ENCODE measurements at regions not wholly inside any gene's neighbourhood (a gene's known extent, or its start where the extent isn't known, plus 50 kb on each side); places are given as distances from the start of the nearest gene placed in this dataset.
"Not testable (repeated sequence)": the region's sequence is repeated elsewhere in the genome, so short reads cannot be mapped to it uniquely, and the experiment has no call there.

DNA sequence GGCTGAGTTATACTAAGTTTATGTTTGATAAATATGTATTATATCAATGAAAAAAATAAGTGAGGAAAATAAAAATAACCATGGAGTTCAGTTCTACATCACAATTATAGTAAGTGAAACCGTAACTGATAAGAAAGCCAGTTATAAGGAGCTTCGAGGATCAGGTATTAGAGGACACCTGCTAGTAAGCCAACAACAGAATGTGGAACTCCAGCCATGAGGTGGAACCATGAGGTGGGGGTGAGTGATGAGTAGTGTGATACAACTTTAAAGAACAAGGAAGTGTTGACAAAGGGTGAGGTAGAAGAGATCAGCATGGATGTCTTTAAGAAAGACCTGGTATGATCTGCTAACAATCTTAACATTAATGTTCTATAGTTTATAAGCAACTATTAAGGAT, 452.9 kb downstream of the GUCY1A2 start:
- no peak overlapping the region for H3K27ac ChIP-seq
- no peaks in the 10 kb centered on the region for H3K4me1 ChIP-seq (ENCODE audit: control insufficient read depth in 1 of 2, low read depth in 2 of 2)
- ATAC-seq (ENCODE audit: insufficient number of reproducible peaks, low FRiP score, low read depth) (no peak), DNase-seq (ENCODE audit: low spot score) (no peak)
- H3K4me3 ChIP-seq = no peak overlapping the region
- no peaks in the 10 kb centered on the region for H3K9me3 ChIP-seq
- no peaks in the 10 kb centered on the region for H3K27me3 ChIP-seq (replicated peaks; ENCODE audit: insufficient read depth)
- no peaks in the 10 kb centered on the region for H3K36me3 ChIP-seq
- TF ChIP-seq CTCF (IDR thresholded peaks at IDR 0.05) = no peak

DNA sequence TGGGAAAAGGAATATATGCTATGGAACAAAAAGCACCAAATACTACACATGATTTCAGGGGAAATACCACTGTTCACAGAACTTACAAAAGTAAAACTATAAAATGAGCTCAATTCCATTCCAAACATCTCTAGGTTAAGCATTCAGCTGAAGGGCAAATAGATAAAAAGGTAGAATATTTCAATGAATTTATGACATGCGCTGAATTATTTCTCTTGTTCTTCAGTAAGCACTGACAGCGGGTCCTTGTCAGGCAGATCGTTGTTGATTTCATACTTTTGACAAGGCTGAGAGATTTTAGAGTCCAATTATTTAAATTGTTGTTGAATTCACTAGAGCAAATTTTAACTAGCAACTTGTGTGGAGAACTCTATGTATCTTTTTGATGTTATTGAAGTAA, 449.6 kb downstream of the GUCY1A2 start:
- H3K4me3 ChIP-seq = no peak overlapping the region
- no peaks in the 10 kb centered on the region for H3K4me1 ChIP-seq (ENCODE audit: control insufficient read depth in 1 of 2, low read depth in 2 of 2)
- ATAC-seq (ENCODE audit: insufficient number of reproducible peaks, low FRiP score, low read depth) (no peak), DNase-seq (ENCODE audit: low spot score) (no peak)
- H3K27ac ChIP-seq = no peak overlapping the region
- TF ChIP-seq CTCF (IDR thresholded peaks at IDR 0.05) = no peak
- no peaks in the 10 kb centered on the region for H3K27me3 ChIP-seq (replicated peaks; ENCODE audit: insufficient read depth)
- no peaks in the 10 kb centered on the region for H3K9me3 ChIP-seq
- no peaks in the 10 kb centered on the region for H3K36me3 ChIP-seq

DNA sequence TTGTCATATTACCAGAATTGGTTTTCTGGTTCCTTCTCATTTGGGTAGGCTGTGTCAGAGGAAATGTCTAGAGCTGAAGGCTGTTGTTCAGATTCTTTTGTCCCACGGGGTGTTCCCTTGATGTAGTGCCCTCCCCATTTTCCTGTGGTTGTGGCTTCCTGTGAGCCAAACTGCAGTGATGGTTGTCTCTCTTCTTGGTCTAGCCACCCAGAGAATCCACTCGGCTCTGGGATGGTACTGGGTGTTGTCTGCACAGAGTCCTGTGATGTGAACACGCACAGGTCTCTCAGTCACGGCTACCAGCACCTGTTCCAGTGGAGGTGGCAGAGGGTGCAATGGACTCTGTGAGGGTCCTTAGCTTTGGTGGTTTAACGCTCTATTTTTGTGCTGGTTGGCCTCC, 440.9 kb downstream of the GUCY1A2 start:
- not testable (repeated sequence) for ATAC-seq (ENCODE audit: insufficient number of reproducible peaks, low FRiP score, low read depth); H3K9me3 ChIP-seq; H3K27ac ChIP-seq; H3K4me3 ChIP-seq; DNase-seq (ENCODE audit: low spot score); H3K27me3 ChIP-seq (replicated peaks; ENCODE audit: insufficient read depth); H3K36me3 ChIP-seq; H3K4me1 ChIP-seq (ENCODE audit: control insufficient read depth in 1 of 2, low read depth in 2 of 2)

DNA sequence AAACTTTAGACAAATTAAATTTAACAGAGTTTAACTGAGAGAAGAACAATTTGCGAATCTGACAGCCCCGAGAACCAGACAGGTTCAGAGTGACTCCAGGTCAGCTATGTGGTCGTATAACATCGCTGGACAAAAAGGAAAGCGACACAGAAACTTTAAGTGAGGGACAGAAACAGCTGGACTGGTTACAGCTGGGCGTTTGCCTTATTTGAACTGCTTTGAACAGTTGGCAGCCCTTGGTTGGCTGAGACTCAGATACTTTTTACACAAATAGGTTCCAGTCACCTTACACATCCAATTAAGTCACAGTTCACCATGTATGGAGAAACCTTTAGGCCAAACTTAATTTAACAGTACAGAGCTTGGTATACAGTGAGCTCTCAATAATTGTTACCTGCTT, 436.9 kb downstream of the GUCY1A2 start:
- no peak for ATAC-seq (ENCODE audit: insufficient number of reproducible peaks, low FRiP score, low read depth)
- Histone ChIP-seq H3K4me3 (no peak overlapping the region), H3K9me3 (no peaks in the 10 kb centered on the region), H3K27me3 (replicated peaks; ENCODE audit: insufficient read depth) (no peaks in the 10 kb centered on the region), H3K36me3 (no peaks in the 10 kb centered on the region), H3K4me1 (ENCODE audit: control insufficient read depth in 1 of 2, low read depth in 2 of 2) (no peaks in the 10 kb centered on the region), H3K27ac (no peak overlapping the region)
- no peak for TF ChIP-seq CTCF (IDR thresholded peaks at IDR 0.05)
- no peak for DNase-seq (ENCODE audit: low spot score)

DNA sequence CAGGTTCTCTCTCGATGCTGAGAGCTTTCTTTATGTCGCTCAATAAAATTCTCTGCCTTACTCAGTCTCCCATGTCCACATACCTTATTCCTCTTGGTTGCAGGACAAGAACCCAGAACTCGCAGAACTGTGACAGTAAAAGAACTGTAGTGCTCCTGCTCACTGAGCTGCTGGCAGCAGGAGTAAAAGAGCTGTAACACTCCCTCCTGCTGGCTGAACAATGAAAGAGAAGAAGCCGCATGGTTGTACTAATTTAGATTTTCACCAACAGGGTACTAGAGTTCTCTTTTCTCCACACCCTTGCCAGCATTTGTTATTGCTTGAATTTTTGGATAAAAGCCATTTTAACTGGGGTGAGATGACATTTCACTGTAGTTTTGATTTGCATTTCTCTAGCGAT, 433.2 kb downstream of the GUCY1A2 start:
- DNase-seq (ENCODE audit: low spot score) (no peak), ATAC-seq (ENCODE audit: insufficient number of reproducible peaks, low FRiP score, low read depth) (no peak)
- H3K4me3 ChIP-seq = no peak overlapping the region
- no peaks in the 10 kb centered on the region for H3K4me1 ChIP-seq (ENCODE audit: control insufficient read depth in 1 of 2, low read depth in 2 of 2)
- H3K9me3 ChIP-seq = no peaks in the 10 kb centered on the region
- no peak overlapping the region for H3K27ac ChIP-seq
- TF ChIP-seq CTCF (IDR thresholded peaks at IDR 0.05) = no peak
- no peaks in the 10 kb centered on the region for H3K36me3 ChIP-seq
- no peaks in the 10 kb centered on the region for H3K27me3 ChIP-seq (replicated peaks; ENCODE audit: insufficient read depth)

- TF ChIP-seq CTCF (IDR thresholded peaks at IDR 0.05) = no peak
- no peaks in the 10 kb centered on the region for H3K27me3 ChIP-seq (replicated peaks; ENCODE audit: insufficient read depth)
- DNase-seq (ENCODE audit: low spot score) (no peak), ATAC-seq (ENCODE audit: insufficient number of reproducible peaks, low FRiP score, low read depth) (no peak)
- H3K27ac ChIP-seq = no peak overlapping the region
- no peaks in the 10 kb centered on the region for H3K9me3 ChIP-seq
- no peak overlapping the region for H3K4me3 ChIP-seq
- H3K36me3 ChIP-seq = no peaks in the 10 kb centered on the region
- H3K4me1 ChIP-seq (ENCODE audit: control insufficient read depth in 1 of 2, low read depth in 2 of 2) = no peaks in the 10 kb centered on the region
These were observed 423.4 kb downstream of the GUCY1A2 start for GRCh38 chr11:106594751-106595351.
